ENCODE measurements at regions not wholly inside any gene's neighbourhood (a gene's known extent, or its start where the extent isn't known, plus 50 kb on each side); places are given as distances from the start of the nearest gene placed in this dataset.
A peak's percentile ranks its signal among the peaks of the same experiment; 100 is the strongest.

DNA sequence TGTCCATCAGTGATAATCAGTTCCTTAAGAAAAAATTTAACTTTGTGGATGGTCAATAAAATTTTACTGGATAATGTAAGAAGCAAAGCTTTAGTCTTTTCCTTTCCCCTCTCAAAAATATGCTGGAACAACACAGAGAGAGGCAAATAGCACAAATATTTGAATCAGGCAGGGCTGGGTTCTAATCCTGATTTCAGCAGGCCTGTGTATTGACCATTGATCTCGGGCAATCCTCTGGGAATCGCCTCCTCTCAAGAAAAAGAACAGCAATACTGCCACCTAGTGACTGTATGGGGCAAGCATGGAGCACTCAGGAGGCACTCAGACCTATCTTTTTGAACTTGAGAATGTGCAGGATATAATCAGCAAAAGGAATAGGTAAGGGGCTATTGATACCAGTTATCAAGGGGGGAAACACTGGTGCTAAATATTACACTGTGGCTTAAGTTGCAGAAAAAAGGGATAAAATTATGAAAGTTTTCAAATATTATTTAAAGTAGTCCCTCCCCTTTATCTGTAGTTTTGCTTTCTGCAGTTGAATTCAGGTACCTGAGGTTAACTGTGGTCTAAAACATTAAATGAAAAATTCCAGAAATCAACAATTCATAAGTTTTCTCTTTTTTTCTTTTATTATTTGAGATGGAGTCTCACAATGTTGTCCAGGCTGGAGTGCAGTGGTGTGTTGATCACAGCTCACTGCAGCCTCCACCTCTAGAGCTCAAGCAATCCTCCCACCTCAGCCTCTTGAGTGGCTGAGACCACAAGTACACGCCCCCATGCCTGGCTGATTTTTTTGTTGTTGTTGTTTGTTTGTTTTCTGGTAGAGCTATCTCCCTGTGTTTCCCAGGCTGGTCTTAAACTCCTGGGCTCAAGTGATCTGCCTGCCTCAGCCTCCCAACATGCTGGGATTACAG lies 91.8 kb upstream of the NHSL1 start:
- Histone ChIP-seq H4K20me1 (ENCODE audit: insufficient read depth) (no peaks in the 10 kb centered on the region), H3K4me1 (ENCODE audit: control insufficient read depth in 1 of 2, insufficient read depth in 2 of 2, low read length in 2 of 2) (peaks cover 6 to 30% of the 10 kb centered on the region in 2 experiments; a peak in 3 of 4 replicates), H3K9ac (ENCODE audit: low read length) (no peak overlapping the region), H3K79me2 (ENCODE audit: insufficient read depth, low read length) (no peaks in the 10 kb centered on the region), H3K27me3 (ENCODE audit: insufficient read depth, low read length) (no peaks in the 10 kb centered on the region), H3K9me2 (ENCODE audit: insufficient read depth) (no peaks in the 10 kb centered on the region), H2AFZ (ENCODE audit: low read depth, low read length, poor library complexity, severe bottlenecking) (no peak overlapping the region), H3K4me3 (replicated peaks in 1 of 2; ENCODE audit: low read depth in 1 of 2, low read length in 2 of 2) (no peak overlapping the region), H3K4me2 (ENCODE audit: low read length) (no peak overlapping the region), H3K9me3 (ENCODE audit: control insufficient read depth in 1 of 2, insufficient read depth in 1 of 2, low read depth in 1 of 2, low read length in 2 of 2) (no peaks in the 10 kb centered on the region), H3K27ac (ENCODE audit: low read depth, low read length) (no peak overlapping the region), H3K36me3 (ENCODE audit: control insufficient read depth in 1 of 2, insufficient read depth in 2 of 2, low read length in 2 of 2) (no peaks in the 10 kb centered on the region)
- POLR2A ChIA-PET = no interaction called here
- no TSS peak for BruUV-seq (replicated peaks)
- intact Hi-C loops (cut with micrococcal nuclease) = loop anchor here (1.0 to 5.0 kb wide), 3 partner anchors 101 to 773 kb away; no protein-coding TSS in a partner anchor
- RAD21 ChIA-PET (ENCODE audit: low non-redundant PET in 1 of 2, low total read pairs in 2 of 2, uncharacterized antibody in 2 of 2, unreplicated experiment in 2 of 2) = no interaction called here
- CTCF ChIA-PET = interaction anchor here (0.7 to 2.3 kb wide), 3 partner anchors 15 to 475 kb away, joined by 3 to 10 read pairs (median 3); no protein-coding TSS in a partner anchor
- DNase-seq (ENCODE audit: low read depth, low spot score) = peak; percentile 64
- TF ChIP-seq, protein P1, sequence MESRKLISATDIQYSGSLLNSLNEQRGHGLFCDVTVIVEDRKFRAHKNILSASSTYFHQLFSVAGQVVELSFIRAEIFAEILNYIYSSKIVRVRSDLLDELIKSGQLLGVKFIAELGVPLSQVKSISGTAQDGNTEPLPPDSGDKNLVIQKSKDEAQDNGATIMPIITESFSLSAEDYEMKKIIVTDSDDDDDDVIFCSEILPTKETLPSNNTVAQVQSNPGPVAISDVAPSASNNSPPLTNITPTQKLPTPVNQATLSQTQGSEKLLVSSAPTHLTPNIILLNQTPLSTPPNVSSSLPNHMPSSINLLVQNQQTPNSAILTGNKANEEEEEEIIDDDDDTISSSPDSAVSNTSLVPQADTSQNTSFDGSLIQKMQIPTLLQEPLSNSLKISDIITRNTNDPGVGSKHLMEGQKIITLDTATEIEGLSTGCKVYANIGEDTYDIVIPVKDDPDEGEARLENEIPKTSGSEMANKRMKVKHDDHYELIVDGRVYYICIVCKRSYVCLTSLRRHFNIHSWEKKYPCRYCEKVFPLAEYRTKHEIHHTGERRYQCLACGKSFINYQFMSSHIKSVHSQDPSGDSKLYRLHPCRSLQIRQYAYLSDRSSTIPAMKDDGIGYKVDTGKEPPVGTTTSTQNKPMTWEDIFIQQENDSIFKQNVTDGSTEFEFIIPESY (IDR thresholded peaks at IDR 0.05; ENCODE audit: extremely low read depth, insufficient replicate concordance, low read length) = no peak
- TF ChIP-seq EZH2 (IDR thresholded peaks at IDR 0.05) = no peak
- TF ChIP-seq EZH2phosphoT487 (IDR thresholded peaks at IDR 0.05; ENCODE audit: borderline replicate concordance) = no peak
- TF ChIP-seq RAD21 (IDR thresholded peaks at IDR 0.05; ENCODE audit: low read depth) = peak; percentile 67
- TF ChIP-seq SP1 (IDR thresholded peaks at IDR 0.05; ENCODE audit: low read depth) = no peak
- TF ChIP-seq SIN3A (IDR thresholded peaks at IDR 0.05; ENCODE audit: low read depth) = no peak
- TF ChIP-seq, protein P2, sequence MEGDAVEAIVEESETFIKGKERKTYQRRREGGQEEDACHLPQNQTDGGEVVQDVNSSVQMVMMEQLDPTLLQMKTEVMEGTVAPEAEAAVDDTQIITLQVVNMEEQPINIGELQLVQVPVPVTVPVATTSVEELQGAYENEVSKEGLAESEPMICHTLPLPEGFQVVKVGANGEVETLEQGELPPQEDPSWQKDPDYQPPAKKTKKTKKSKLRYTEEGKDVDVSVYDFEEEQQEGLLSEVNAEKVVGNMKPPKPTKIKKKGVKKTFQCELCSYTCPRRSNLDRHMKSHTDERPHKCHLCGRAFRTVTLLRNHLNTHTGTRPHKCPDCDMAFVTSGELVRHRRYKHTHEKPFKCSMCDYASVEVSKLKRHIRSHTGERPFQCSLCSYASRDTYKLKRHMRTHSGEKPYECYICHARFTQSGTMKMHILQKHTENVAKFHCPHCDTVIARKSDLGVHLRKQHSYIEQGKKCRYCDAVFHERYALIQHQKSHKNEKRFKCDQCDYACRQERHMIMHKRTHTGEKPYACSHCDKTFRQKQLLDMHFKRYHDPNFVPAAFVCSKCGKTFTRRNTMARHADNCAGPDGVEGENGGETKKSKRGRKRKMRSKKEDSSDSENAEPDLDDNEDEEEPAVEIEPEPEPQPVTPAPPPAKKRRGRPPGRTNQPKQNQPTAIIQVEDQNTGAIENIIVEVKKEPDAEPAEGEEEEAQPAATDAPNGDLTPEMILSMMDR (IDR thresholded peaks at IDR 0.05 in 2 of 3, conservative IDR thresholded peaks at IDR 0.05 in 1 of 3; ENCODE audit: borderline replicate concordance in 1 of 3, insufficient read depth in 1 of 3, low read depth in 2 of 3, low read length in 2 of 3) = peak; percentile 58 to 91 (median 85); a peak in 5 of 6 replicates
- ATAC-seq = peak; percentile 73
